COLO829 (cell line): ENCODE measurements at regions not wholly inside any gene's neighbourhood (a gene's known extent, or its start where the extent isn't known, plus 50 kb on each side); places are given as distances from the start of the nearest gene placed in this dataset.
A peak's percentile ranks its signal among the peaks of the same experiment; 100 is the strongest.

Source experiments
- DNase-seq: peaks from one replicate; pipeline ENCODE4 v3.0.0; 2012; ENCODE audit warnings: low spot score

- no peak for DNase-seq
Measured at GRCh38 chr7:128167791-128168666, 73.0 kb upstream of the LEP start.

DNA sequence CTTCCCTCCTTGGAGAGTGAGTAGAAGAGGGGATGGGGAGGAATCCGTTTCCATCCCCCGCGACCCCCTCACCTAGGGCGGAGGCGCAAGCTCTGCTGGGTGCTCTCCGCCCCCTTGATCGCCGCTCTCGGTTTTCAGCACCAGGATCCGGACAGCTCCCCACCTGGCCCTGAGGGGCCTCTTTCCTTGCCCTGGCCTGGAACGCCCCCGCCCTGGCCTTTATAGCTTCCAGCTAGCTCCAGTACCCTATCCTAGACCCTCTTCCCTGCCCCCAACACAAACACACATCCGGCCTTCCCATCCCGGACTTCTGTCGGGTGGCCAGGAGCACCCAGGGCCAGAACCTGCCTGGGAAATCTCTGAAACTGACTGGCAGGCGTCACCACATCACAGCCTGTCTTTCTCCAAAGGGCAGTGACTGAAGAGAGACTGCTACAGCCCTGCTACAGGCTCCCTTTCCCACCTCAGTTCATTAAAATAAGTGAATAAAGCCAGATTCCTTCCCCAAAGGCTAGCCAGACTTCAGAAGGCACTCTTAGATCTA, 72.3 kb upstream of the LEP start:
- peak; percentile 59 for DNase-seq

GRCh38 chr7:128170461-128170860, 70.6 kb upstream of the LEP start:
- no peak for DNase-seq

DNA sequence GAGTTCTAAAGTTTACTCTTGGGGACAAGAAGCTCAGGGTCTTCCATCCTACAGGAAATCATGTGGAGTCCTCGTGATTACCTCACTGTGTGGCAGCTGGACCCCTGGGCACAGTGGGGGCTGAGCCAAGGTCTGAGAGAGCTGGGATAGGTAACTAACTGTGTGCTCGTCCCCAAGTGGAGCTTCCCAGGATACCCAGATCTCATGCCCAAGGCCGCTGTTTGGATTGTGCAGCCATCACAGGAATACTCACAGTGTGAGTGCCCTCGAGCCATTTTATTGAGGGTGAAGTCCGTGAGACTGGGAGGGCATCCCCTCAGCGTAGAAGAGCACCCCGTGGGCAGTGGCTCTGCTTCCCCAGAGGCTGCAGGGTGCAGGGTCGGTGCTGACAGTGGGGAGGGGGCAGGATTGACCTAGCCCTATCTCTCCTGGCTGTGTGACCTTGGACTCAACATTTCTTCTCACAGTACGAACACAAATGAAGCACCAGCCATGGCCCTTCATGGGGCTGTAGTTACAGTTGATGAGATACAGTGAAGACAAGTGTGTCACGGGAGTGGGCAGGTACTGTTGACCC, 69.6 kb upstream of the LEP start:
- DNase-seq = no peak

DNA sequence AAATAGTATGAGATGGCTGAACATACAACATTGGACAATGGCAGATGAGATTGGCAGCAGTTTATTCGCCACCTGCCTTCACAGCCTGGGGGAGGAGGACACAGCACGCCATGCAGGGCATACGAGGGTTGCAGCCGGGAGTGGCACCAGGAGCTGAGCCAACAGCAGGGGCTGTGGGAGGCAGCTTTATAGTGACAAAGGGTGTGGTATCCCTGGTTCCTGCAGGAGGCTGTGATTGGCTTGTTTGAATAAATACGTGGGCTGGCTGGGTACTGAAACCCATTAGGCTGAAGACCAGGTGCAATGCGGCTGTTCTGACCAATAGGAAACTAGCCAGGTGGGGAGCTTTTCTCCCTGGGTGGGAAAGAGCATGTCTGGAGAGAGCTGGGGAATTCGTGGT, 68.9 kb upstream of the LEP start:
- no peak for DNase-seq

DNA sequence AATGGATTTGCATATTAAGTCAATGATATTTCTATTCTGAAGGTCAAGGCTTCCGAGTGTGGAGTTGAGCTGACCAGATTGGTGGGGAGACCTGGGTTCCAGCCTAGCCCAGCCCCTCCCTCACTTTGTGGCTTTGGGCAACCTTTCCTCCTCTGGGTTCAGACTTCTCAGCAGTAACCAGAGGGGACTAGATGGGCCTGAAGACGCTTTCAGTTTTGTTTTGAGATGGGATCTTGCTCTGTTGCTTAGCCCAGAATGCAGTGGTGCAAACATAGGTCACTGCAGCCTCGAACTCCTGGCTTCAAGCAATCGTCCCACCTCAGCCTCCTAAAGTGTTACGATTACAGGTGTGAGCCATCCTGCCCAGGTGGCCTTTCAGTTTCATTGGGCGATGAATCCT, 68.1 kb upstream of the LEP start:
- DNase-seq = no peak

GRCh38 chr7:128174386-128174785, 66.7 kb upstream of the LEP start:
- DNase-seq = no peak

- no peak for DNase-seq
Measured at GRCh38 chr7:128176696-128177095, 64.4 kb upstream of the LEP start.

DNA sequence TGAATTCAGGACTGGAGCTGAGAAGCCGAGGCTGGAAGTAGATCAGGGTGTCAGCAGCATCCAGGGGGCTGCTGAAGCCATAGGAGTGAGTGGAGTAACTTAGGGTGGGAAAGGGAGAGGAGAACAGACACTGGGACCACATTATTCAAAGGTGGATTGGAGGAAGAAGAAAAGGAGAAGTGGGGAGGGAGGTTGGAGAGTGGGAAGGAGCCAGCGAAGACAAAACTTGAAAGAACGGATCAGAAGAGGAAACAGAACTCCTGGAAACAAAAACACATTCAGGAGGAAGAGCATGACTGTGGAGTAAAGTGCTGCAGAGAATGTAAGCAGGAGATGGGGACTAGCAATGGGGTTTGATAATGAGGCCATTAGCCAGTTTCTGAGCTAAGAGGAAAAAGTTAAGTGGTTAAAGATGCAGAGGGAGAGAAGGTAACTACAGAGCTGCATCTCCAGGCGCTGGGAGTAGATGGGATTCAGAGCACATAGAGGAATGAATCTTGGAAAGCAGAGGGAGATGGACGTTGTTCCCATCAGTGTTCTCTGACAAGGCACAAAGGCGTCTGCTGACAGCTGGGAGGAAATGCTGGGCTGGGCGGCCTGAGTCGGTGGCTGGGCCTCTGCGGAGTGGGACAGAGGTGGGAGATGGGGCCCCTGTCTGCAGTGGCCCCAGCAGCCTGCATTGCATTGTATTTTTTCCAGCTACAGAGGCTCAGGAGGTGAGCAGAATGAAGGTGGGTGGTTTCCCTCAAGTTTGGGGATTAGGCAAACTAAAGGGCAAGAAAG, 63.1 kb upstream of the LEP start:
- no peak for DNase-seq

GRCh38 chr7:128178611-128179010, 62.5 kb upstream of the LEP start:
- no peak for DNase-seq

GRCh38 chr7:128188396-128189230, 52.5 kb upstream of the LEP start:
- no peak for DNase-seq

GRCh38 chr7:128189231-128189930, 51.7 kb upstream of the LEP start:
- DNase-seq = no peak

DNA sequence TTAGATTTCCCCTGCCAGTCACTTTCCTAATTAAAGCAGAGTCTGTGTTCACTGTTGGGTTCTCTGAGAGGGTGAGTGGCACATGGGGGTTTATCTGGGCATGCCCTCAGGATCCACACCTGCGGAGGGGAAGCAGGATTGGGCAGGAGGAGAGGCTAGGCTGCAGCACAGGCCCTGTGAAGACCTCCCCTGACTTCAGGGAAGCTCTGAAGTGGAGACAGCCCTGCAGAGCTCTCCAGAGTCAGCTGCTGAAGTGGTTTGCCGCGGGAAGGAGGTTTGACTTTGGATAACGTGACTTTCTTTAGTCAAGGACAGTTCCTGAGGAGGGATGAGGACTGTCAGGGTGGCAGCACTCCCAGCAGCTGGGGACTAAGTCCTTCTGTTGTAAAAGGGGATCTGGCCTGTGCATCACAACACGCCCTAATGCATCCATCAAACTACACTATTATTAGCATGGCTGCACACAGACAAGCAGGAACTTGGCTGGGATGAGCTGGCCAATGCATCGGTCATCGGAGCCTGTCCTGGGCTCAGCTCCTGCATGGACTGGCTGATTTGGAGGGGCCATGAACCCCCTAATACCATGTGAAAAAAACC, 50.9 kb upstream of the LEP start:
- DNase-seq = no peak

DNA sequence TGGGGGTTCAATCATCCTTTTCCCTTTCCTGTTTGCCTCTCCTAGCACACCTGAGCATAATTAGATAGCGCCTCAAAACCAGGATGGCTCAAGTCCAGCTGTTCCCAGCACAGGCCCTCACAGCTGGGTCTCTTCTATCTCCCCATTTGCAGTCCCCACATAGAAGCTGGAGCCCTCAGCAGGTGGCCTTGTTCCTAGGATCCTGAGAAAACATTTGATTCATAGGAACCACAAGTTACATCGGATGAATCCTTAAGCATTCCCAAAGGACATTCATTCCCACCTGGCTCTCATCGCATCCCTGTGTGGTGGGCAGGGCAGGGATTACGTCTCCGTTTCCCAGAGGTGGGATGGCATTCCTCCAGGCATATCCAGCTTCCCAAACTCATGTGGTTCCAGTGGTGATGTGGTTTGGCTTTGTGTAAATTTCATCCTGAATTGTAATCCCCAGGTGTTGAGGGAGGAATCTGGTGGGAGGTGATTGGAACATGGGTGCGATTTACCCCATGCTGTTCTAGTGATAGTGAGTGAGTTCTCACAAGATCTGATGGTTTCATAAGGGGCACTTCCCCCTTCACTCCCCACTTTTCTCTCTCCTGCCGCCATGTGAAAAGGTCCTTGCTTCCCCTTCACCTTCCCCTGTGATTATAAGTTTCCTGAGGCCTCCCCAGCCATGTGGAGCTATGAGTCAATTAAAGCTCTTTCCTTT, 49.8 kb upstream of the LEP start:
- DNase-seq = no peak
